ENCODE measurements at regions not wholly inside any gene's neighbourhood (a gene's known extent, or its start where the extent isn't known, plus 50 kb on each side); places are given as distances from the start of the nearest gene placed in this dataset.
"Not testable (repeated sequence)": the region's sequence is repeated elsewhere in the genome, so short reads cannot be mapped to it uniquely, and the experiment has no call there.

DNA sequence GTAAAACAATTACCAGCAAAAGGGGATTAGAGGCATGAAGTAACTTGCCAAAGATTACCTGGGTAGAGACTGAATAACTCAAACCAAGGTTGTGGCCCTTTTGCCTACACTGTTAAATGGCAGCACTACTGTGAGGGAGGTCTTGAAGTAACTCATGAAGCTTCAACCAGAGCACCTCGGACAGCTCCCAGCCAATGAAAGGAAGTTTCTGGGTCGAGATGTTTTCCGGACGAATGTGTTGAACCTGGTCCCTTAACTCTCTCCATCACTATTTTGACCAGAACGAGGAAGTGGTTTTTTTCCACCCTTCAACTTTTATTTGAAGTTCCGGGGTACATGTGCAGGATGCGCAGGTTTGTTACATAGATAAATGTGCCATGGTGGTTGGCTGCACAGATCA is 133.6 kb upstream of the PRKCQ start:
- no peak for DNase-seq

DNA sequence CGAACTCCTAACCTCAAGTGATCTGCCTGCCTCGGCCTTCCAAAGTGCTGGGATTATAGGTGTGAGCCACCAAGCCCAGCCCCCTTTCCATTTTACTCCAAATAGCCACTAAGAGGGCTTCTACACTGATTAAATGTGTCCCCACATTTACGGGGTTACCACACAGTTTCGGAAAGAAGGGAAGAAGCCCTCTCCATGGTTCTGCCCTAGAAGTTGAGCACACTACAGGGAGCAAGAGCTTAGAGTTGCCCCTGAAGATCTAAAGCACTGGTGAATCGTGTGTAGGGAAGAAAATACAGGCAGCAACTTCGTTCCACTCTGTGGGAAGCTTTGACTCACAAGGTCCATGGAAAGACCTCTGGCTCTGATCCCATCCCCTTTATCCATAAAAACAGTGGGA is 133.0 kb upstream of the PRKCQ start:
- no peak for DNase-seq

DNA sequence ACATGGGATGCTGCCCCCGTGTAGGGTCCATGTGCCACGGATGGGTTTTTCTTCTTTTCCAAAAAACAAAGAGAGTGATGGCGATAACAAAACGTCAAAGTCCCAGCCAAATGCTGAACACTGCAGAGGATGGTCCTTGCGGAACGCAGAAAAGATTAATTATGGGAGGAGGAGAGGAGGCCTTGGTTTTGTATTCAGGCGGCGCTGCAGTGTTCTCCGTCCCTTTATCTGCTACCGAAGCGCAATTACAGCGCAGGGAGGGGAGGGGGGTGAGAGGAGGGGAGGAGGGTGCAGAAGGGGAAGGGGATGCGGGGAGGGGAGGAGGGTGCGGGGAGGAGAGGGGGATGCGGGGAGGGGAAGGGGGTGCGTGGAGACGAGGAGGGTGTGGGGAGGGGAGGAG is 131.8 kb upstream of the PRKCQ start:
- no peak for DNase-seq

DNA sequence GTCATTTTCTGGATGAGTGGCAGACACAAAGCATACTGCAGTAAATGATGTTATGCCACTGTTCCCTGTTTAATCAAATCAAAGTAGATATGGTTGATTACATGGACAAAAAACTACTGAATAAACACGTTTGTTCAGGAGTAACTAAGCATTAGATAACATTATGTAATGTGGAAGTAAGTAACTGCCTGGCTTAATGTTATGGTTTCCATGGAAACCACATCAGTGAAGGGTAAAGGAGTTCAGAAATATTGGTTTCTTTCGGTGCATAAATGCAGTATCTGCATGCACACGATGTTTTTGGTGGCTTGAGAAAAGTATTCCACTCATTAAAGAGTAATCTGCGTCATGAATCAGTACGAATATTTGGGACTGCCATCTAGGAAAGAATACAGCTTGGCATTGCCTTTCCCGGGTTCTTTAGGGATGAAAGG is 131.3 kb upstream of the PRKCQ start:
- no peak for DNase-seq

DNA sequence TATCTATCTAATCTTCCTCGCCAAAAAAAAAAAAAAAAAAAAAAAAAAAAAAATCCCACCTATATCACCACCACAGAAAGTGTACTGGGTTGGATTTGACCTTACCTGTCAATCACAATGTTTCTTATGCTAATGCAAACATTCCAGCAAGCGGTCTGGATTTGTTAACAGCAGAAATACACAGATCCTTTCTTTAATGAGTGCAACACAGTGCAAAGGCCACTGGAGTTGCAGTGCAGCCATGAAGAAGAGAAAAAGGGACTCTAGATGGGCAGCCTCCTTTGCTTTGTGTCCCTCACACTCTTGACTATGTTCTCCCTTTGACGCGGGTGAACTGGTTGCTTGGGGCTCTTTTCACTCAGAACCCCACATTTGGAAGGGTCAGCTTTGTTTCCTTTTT is 127.3 kb upstream of the PRKCQ start:
- DNase-seq = no peak

DNA sequence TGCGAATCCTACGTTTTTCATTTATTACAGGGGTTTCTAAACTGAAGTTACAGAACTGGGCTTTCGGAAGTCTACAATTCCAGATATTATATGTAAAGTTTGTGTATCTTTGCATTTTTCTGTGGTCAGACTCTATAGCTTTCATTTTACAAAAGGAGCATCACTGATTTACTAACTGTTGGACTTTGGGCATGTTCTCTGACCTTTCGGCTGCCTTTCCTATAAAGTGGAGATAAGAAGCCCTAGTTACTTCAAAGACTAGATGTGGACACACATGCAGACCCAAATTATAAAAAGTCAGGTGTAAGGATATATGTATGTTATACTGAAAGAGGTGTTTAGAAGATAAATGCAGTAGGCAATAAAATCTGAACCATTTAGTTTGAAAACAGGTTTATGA is 126.6 kb upstream of the PRKCQ start:
- no peak for DNase-seq

DNA sequence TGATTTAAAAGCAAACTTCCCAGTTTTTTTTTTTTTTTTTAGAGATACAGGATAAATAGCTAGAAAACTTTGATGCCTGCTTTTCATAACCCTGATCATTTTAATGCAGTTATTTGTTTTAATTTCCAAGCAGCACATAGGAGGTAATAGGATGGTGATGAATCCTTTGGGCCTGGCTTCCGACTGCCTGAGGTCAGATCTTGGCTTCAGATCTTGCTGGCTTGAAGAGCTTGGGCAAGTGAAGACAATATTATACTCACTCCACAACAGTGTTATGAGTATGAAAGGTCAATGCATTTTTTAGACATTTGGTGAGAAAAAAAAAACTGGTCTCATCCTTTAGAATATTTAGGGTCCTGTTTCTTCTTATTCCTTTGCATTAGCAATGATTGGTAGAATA is 124.8 kb upstream of the PRKCQ start:
- DNase-seq = no peak

DNA sequence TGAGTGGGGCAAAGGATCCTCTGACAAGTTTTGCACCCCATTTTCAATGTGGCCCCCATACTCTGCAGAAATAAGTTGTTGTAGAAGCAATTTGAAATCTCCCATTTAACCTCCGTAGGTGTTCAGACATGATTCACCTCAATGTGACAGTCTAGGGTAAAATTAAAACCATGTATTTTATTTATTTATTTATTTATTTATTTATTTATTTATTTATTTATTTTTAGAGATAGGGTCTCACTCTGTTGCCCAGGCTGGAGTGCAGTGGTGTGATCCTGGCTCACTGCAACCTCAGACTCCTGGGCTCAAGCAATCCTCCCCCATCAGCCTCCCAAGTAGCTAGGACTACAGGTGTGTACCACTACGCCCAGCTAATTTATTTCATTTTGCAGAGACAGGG is 122.8 kb upstream of the PRKCQ start:
- not testable (repeated sequence) for DNase-seq

DNA sequence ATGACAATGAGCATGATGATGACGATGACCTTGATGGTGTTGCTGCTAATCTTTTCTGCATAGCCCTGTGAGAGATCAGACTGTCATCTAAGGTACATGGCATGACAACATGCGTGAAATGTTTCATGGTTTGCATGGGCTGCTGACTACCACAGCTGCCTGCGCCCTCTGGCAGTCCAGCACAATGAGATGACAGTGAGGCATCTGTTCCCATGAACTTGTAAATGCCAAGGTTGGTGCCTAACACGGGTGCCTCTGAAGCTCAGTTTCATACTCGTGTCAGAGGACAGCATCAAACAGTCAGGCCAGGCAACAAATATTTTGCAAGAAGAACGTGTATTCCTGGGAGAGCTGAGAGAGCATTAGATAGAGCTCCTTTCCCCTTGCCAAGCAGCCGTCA is 122.0 kb upstream of the PRKCQ start:
- DNase-seq = no peak

DNA sequence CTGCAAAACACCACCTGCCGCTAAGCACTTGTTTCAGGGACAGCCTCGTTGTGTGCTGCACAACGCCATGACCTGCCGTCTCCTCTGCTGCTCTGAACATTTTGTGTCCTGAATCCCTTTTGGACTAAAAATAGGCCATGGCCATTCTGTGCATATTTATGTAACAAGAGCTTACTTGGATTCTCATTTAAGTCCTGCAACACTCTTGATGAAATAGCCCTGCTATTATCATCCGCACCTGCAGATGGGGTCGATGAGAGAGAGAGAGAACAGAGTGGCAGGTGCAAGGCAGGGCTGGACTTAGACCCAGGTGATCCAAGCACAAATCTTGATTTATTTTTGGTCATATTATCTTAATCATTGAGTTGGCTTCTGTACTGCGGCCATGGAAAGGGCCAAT is 121.2 kb upstream of the PRKCQ start:
- DNase-seq = no peak

DNA sequence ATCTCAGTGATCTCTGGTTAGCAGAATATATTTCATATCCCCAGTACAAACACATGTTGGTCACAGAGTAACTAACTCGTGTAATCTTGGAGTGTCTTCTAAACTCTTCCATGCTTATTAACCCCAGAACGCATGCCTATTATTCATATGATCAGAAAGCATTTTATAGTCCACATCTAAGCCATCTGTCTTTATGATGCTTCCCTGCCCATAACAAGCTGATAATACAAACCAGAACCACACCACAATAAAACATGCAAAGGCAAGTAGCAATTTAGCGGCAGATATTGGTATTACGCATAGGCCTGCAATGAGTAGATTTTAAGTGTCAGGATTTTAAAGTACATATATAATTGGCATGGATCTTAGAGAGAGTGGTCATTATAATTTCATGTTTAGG is 120.0 kb upstream of the PRKCQ start:
- no peak for DNase-seq

DNA sequence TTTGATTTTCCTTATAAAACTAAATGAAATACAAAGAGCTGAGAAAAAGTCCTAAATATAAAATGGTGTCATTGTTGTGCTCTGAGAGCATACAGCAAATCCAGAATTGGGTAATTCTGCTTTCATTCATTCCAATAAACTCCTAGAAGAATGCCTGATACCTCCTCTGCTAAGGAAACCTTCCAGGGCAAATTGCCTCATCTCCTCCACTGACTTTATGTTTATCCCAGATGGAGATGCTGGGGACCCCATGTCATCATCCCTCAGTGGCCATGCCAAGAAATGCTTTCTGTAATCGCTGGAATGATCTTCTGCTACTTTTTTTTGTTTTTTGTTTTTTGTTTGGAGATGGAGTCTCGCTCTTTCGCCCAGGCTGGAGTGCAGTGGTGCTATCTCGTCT is 119.3 kb upstream of the PRKCQ start:
- DNase-seq = no peak

DNA sequence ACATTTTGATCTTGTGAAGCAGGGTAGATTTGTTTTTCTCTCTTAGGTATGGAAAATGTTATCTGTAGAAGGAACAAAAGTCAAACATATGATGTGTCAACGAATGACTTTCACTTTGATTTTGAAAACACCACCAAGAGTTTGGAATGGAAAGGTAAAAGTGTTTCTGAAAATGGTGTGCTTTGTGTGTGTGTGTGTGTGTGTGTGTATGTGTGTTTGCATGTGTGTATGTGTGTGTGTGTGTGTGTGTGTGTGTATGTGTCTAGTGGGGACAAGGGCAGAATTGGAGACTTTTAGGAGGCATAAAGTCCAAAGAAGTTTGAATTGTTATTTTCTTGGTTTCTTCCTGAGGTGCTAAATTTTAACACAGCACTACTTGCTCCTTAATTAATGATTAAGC is 115.4 kb upstream of the PRKCQ start:
- DNase-seq = no peak

DNA sequence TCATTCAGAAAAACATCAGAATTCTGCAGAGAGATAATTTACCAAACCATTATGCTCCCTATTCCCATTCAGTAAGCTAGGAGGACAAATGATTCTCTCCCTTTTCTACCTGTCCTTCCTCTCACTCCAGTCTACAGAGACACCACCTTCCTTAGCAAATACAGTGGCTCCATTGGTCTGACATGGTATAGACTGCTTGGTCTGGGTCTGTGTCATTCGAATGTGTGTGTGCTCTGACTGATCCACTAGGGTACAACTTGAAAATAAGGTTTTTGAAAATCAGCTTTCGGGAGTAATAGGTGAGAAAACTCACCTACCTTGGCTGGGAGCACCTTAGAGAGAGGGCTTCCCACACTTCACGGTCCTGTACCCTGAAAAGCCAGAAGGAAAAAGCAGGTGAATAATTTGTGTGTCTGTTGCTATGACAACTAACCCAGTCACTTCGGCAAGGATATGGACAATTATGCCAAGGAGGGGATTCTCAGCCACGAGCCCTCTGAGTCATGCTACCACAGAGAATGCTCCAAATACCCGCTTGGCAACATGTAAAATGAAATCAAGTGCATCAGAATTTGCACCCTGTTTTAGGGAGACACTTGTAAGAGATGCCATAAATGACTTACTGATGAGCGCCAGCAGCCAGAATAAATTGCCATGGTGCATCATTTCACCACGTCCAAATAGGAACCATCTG is 114.5 kb upstream of the PRKCQ start:
- no peak for DNase-seq

DNA sequence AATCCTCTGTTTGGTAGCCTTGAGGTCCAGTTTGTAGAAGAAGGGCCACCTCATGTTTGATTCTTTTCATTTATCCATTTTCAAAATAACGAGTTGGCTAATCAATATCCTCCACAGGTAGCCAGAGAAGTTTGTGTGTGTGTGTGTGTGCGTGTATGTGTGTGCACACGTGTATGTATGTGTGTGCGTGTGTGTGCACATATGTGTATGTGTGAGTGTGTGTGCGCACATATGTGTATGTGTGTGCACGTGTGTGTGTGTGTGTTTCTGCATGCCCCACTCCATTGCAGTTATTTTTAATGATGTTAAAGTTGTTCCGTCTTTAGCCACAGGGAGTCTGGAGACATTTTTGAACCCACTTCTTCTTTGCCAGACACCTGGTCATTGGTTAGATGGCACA is 112.8 kb upstream of the PRKCQ start:
- no peak for DNase-seq

DNA sequence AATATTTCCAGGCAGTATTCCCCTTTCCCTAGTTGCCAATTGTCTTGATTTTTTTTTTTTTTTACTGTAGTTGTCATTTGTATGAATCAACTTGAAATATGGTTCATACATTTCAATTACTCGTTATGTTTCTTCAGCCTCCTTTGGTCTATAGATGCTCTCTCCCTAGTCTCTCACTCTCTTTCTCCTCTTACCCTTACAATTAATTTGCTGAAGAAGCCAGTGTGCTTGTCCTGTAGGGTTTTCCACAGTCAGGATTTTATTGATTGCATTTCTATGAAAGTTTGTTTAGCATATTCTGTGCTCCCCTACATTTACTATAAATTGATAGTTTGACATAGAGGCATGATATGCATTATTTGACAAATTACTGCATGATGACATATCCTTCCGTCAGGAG is 112.0 kb upstream of the PRKCQ start:
- DNase-seq = no peak

DNA sequence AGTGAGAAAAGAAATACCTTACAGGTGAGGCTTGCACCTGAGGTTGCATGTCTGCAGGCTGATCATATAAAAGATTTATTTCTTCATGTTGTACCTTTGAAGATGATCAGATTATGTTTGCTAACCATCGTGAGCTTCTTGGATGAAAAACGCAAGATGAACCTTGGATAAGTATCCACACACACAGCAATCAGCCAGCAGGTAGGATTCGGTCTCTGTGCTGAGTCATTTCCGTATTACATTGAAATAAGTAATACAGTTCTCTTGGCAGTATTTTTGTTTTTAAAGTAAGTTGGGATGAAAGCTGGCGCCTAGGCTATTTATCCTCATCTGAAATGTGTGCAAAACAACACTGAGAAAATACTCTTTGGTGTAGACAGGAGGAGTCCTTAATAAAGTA is 109.0 kb upstream of the PRKCQ start:
- DNase-seq = no peak

DNA sequence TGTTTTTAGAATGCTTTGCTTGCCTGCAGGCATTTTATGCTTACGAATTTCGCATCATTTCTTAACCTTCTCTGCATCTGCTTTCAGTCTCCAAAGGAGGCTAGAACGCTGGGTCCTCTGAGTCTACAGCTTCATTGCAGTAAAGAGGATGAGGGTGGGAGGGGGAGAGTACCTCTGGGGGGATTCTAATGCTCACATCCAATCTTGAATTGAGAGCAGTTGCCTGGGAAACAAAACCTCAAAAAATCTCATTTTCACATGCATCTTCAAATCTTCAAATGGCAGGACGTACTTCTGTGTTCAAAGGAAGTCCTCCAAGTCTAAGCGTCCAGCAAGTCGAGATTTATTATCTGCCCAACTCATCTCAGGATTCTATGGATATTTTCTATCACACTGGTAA is 100.7 kb upstream of the PRKCQ start:
- DNase-seq = no peak

DNA sequence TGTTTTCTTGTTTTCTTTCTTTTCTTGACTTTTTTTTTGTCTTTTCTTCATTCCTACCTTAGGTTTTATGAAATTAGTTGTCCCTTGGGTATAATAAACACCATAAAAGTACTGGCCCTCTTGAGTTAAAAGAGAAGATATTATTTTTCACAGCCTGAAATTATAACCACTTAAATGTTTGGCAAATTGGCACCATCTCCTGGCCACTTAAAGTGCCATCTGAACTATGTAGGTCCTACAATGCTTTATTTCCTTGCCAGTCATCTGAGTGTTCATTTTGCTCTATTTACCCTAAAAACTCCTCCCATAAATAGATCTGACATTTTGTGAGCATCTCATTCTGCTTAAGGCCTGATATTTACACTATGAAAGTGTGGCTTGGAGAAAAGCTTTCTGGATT is 98.9 kb upstream of the PRKCQ start:
- no peak for DNase-seq

DNA sequence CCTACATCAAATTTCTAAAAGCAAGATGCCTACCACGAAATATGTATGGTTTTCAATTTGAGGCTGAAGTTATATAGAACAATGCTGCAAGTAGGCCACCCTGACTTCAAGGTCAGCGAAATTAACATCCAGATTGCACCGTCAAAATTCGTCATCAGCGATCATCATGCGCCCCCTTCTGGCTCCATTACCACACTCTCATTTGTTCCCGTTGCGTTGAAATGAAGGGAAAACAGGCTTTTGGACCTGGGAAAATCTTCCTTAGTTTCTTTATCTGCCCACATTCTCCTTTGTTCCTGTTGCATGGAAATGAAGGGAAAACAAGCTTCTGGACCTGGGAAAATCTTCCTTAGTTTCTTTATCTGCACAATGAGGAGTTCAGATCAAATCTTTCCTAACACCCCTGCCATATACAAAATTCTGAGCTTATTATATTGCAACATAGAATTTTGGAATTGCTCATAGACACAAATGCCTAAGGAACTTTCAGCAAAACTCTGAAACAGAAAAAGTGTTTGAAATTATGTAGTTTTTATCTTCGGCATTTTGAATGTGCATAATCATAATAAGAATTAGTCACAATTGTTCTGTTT is 98.2 kb upstream of the PRKCQ start:
- peak; percentile 13 to 31 (median 22) for DNase-seq

DNA sequence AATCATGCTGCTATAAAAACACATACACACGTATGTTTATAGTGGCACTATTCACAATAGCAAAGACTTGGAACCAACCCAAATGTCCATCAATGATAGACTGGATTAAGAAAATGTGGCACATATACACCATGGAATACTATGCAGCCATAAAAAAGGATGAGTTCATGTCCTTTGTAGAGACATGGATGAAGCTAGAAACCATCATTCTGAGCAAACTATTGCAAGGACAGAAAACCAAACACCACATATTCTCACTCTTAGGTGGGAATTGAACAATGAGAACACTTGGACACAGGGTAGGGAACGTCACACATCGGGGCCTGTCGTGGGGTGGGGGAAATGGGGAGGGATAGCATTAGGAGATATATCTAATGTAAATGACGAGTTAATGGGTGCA is 97.1 kb upstream of the PRKCQ start:
- not testable (repeated sequence) for DNase-seq

DNA sequence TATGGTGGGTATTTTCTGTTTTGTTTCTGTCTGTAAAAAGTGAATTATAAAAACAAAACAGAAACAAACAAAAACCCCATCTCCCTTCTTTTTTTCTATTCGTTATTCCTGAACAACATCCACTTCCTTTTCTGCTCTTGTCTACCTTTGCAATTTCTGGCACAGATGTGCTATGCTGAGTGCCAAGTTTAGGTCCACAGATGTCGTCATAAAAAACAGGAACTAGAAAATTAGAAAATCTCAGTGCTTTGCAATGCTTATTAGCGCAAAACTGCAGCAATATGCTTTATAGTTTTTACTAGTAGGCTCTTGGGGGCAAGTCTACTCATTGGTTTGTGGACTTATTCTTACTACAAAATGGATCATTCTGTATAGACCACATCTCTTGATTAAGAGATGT is 94.2 kb upstream of the PRKCQ start:
- DNase-seq = no peak

DNA sequence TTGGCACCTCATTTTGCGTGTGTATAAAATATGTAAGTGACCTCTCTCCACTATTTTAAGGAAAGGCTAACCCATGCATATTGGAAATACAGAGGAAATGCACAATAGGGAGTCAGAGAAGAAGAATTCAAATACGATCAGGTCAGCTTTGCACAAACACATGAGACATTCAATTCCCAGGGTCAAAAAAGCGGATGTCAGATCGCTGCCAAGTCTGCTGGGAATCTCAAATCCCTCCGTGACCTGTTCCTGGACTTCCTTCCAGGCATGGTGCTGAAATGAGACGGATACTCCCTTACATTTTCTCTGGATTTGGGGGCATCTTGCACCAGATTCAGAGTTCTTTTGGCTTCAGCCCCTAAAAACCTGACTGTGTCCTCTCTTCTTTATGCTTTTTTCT is 91.9 kb upstream of the PRKCQ start:
- no peak for DNase-seq

DNA sequence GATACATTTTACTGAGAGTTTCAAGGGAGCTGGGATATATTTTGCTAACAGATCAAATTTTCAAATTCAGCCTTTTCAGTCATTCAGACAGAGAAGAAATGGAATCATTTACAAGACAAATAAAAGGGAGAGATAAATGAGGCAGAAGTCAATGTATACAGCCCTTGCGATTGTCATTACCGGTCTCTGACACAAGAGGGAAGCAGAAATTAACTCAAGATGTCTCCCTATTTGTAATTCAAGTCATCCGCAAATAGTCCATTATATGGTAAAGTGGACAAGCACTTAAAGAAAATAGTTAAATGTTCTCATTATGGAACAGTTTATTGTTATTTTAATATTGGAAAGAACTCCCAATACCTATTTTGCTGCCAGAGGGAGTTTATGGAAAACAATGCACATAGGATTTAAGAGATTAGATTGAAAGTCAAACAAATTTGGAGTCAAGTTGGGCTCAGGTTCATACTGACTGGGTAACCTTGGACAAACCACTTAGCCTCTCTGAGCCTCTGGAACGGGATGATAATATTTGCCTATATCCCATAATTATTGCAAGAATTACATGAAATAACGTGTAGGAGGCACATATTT is 89.3 kb upstream of the PRKCQ start:
- DNase-seq = no peak
